IMR-90 (cell line): ENCODE measurements at regions not wholly inside any gene's neighbourhood (a gene's known extent, or its start where the extent isn't known, plus 50 kb on each side); places are given as distances from the start of the nearest gene placed in this dataset.

Experiments used
- ATAC-seq: fragments of 200-7000 bp; cut with Tn5 transposase; 2 replicates; pipeline ENCODE4 v1.9.1; 2020; ENCODE audit warnings: low read depth, mild to moderate bottlenecking, moderate library complexity
- BruUV-seq: library from RNA; stranded (reverse); fragments of 400-500 nt; replicated peaks from 2 replicates; lab custom pipeline; 2021; lab: Mats Ljungman, UMichigan
- CTCF ChIA-PET: fragments of 300-600 bp; formaldehyde crosslinking; extraction: SDS; loops from one replicate; lab custom pipeline; 2021; ENCODE audit warnings: antibody characterized with exemption; lab: Yijun Ruan, JAX
- POLR2A ChIA-PET: fragments of 300-600 bp; sonication (Branson Sonifier 250); formaldehyde crosslinking; loops from one replicate; lab custom pipeline; 2022; ENCODE audit warnings: antibody characterized with exemption; ENCODE audit not compliant: unreplicated experiment; lab: Charles Lee
- DNase-seq: peaks from one replicate; pipeline ENCODE4 v3.0.0; 2013
- H2AFZ ChIP-seq: replicated peaks from 2 replicates; pipeline ENCODE3; 2013; ENCODE audit warnings: low read length, mild to moderate bottlenecking; ENCODE audit not compliant: poor library complexity
- H2AK5ac ChIP-seq: 2 replicates; pipeline ENCODE4 v1.6.1; 2013; ENCODE audit warnings: low read depth, low read length, inconsistent platforms
- H2AK9ac ChIP-seq: replicated peaks from 2 replicates; pipeline ENCODE3; 2013; ENCODE audit warnings: mild to moderate bottlenecking, low read depth, low read length, moderate library complexity; ENCODE audit not compliant: poor library complexity
- H2BK120ac ChIP-seq: 2 replicates; pipeline ENCODE4 v1.6.1; 2013; ENCODE audit warnings: low read depth, low read length, inconsistent platforms
- H2BK15ac ChIP-seq: 3 replicates; pipeline ENCODE4 v1.6.1; 2013; ENCODE audit warnings: low read depth, low read length, inconsistent platforms
- H2BK20ac ChIP-seq: 2 replicates; pipeline ENCODE4 v1.6.1; 2013; ENCODE audit warnings: low read depth, mild to moderate bottlenecking, inconsistent platforms, low read length, moderate library complexity
- H2BK5ac ChIP-seq: 2 replicates; pipeline ENCODE4 v1.6.1; 2013; ENCODE audit warnings: mild to moderate bottlenecking, low read depth, low read length, inconsistent platforms; ENCODE audit not compliant: poor library complexity, severe bottlenecking
- H3K14ac ChIP-seq: replicated peaks from 2 replicates; pipeline ENCODE4 v1.6.1; 2013; ENCODE audit warnings: low read depth, low read length, inconsistent platforms
- H3K18ac ChIP-seq: 2 replicates; pipeline ENCODE4 v1.6.1; 2013; ENCODE audit warnings: low read depth, low read length, control low read depth
- H3K23ac ChIP-seq: 2 replicates; pipeline ENCODE4 v1.6.1; 2013; ENCODE audit warnings: low read depth, low read length, inconsistent platforms
- H3K27ac ChIP-seq: 2 replicates; pipeline ENCODE4 v1.5.1; 2013; ENCODE audit warnings: mild to moderate bottlenecking, control low read depth, low read length; ENCODE audit not compliant: insufficient read depth
- H3K27me3 ChIP-seq: 2 replicates; pipeline ENCODE4 v1.6.1; 2013; ENCODE audit warnings: low read length; ENCODE audit not compliant: control insufficient read depth, insufficient read depth
- H3K36me3 ChIP-seq: 2 replicates; pipeline ENCODE4 v1.6.1; 2013; ENCODE audit warnings: low read length, mixed read lengths; ENCODE audit not compliant: control insufficient read depth, insufficient read depth
- H3K4ac ChIP-seq: 2 replicates; pipeline ENCODE4 v1.6.1; 2013; ENCODE audit warnings: low read depth, low read length, inconsistent platforms
- H3K4me1 ChIP-seq: 2 replicates; pipeline ENCODE4 v1.6.1; 2013; ENCODE audit warnings: low read length, mixed read lengths; ENCODE audit not compliant: control insufficient read depth, insufficient read depth
- H3K4me2 ChIP-seq: 2 replicates; pipeline ENCODE4 v1.6.1; 2013; ENCODE audit warnings: low read depth, mild to moderate bottlenecking, control low read depth, low read length, moderate library complexity
- H3K4me3 ChIP-seq: 2 replicates; pipeline ENCODE4 v1.5.1; 2013; ENCODE audit warnings: low read depth, mild to moderate bottlenecking, control low read depth, low read length, moderate library complexity; ENCODE audit not compliant: insufficient read depth
- H3K56ac ChIP-seq: 2 replicates; pipeline ENCODE4 v1.6.1; 2013; ENCODE audit warnings: low read length, inconsistent platforms; ENCODE audit not compliant: insufficient read depth; ENCODE audit errors: extremely low read depth
- H3K79me1 ChIP-seq, 2 experiments: 2 replicates each; pipeline ENCODE4 v1.6.1; 2013; ENCODE audit warnings: low read length in 2 of 2, inconsistent platforms in 1 of 2, low read depth in 1 of 2
- H3K9ac ChIP-seq: 2 replicates; pipeline ENCODE4 v1.6.1; 2013; ENCODE audit warnings: low read depth, low read length, control low read depth
- H3K9me1 ChIP-seq: 2 replicates; pipeline ENCODE4 v1.6.1; 2013; ENCODE audit warnings: low read length, inconsistent platforms; ENCODE audit not compliant: insufficient read depth
- H3K9me3 ChIP-seq: 2 replicates; pipeline ENCODE4 v1.6.1; 2013; ENCODE audit warnings: low read length; ENCODE audit not compliant: control insufficient read depth, insufficient read depth
- H4K20me1 ChIP-seq: 2 replicates; pipeline ENCODE4 v1.6.1; 2013; ENCODE audit warnings: low read length, inconsistent platforms; ENCODE audit not compliant: insufficient read depth
- H4K5ac ChIP-seq: 2 replicates; pipeline ENCODE4 v1.6.1; 2013; ENCODE audit warnings: mild to moderate bottlenecking, low read depth, low read length, control low read depth
- H4K8ac ChIP-seq, 2 experiments: 2 replicates each; pipeline ENCODE4 v1.6.1; 2013; ENCODE audit warnings: low read depth in 2 of 2, low read length in 2 of 2, control low read depth in 1 of 2, inconsistent platforms in 1 of 2
- H4K91ac ChIP-seq: 2 replicates; pipeline ENCODE4 v1.6.1; 2013; ENCODE audit warnings: low read depth, low read length, inconsistent platforms; ENCODE audit not compliant: insufficient read depth
- BHLHE40 ChIP-seq: fragments of 150-350 bp; IDR thresholded peaks from 2 replicates; pipeline ENCODE4 v1.6.1; 2016; ENCODE audit warnings: mild to moderate bottlenecking, low read depth, low read length
- CEBPB ChIP-seq: IDR thresholded peaks from 2 replicates; pipeline ENCODE4 v1.6.1; 2012; ENCODE audit warnings: low read depth, low read length, improper control_type of control experiment
- CHD1 ChIP-seq: IDR thresholded peaks from 2 replicates; pipeline ENCODE4 v1.6.1; 2012; ENCODE audit warnings: low read depth, low read length, improper control_type of control experiment
- FOS ChIP-seq: fragments of 150-350 bp; IDR thresholded peaks from 2 replicates; pipeline ENCODE4 v1.6.1; 2016; ENCODE audit warnings: low read depth, low read length
- MAFK ChIP-seq: IDR thresholded peaks from 2 replicates; pipeline ENCODE4 v1.6.1; 2012; ENCODE audit warnings: low read depth, low read length, improper control_type of control experiment
- MAZ ChIP-seq: IDR thresholded peaks from 2 replicates; pipeline ENCODE4 v1.6.1; 2012; ENCODE audit warnings: low read depth, mild to moderate bottlenecking, low read length, improper control_type of control experiment, moderate library complexity, borderline replicate concordance
- MXI1 ChIP-seq: IDR thresholded peaks from 2 replicates; pipeline ENCODE4 v1.6.1; 2012; ENCODE audit warnings: low read depth, mild to moderate bottlenecking, low read length, moderate library complexity, borderline replicate concordance
- NFE2L2 ChIP-seq: fragments of 150-350 bp; IDR thresholded peaks from 2 replicates; pipeline ENCODE4 v1.6.1; 2016; ENCODE audit warnings: low read depth, mild to moderate bottlenecking, low read length
- POLR2A ChIP-seq: IDR thresholded peaks from 2 replicates; pipeline ENCODE4 v1.6.1; 2012; ENCODE audit warnings: mild to moderate bottlenecking, low read depth, low read length
- RAD21 ChIP-seq: IDR thresholded peaks from 2 replicates; pipeline ENCODE4 v1.6.1; 2012; ENCODE audit warnings: low read length, improper control_type of control experiment
- RCOR1 ChIP-seq: IDR thresholded peaks from 2 replicates; pipeline ENCODE4 v1.6.1; 2012; ENCODE audit warnings: mild to moderate bottlenecking, low read length, improper control_type of control experiment; ENCODE audit not compliant: insufficient replicate concordance
- RFX5 ChIP-seq: IDR thresholded peaks from 2 replicates; pipeline ENCODE4 v1.8.0; 2012; ENCODE audit warnings: low read depth, mild to moderate bottlenecking, low read length, moderate library complexity
- SMC3 ChIP-seq: fragments of 150-350 bp; IDR thresholded peaks from 2 replicates; pipeline ENCODE4 v1.6.1; 2016; ENCODE audit warnings: low read depth, mild to moderate bottlenecking, antibody characterized with exemption, low read length, moderate library complexity
- WGBS, 2 experiments: methylation state at CpG; one replicate each; pipeline versions ENCODE4 v1.1.5 to v1.1.7; 2013; ENCODE audit warnings: missing lambda C conversion rate in 2 of 2; ENCODE audit not compliant: insufficient read length in 1 of 2; ENCODE audit errors: extremely low coverage in 2 of 2; 5-methylcytosine and 5-hydroxymethylcytosine counted together
- dilution Hi-C: fragments of 300-500 bp; cut with HindIII; formaldehyde crosslinking; loops from one replicate; pipeline ENCODE4 v1.14.3; 2018; ENCODE audit warnings: low sequenced_read_pairs; ENCODE audit not compliant: unreplicated experiment
- in situ Hi-C: fragments of 300-500 bp; cut with MboI; formaldehyde crosslinking; loops from 3 replicates; pipeline ENCODE4 v1.14.3; 2019; ENCODE audit warnings: low sequenced_read_pairs, inconsistent platforms, mixed read lengths
- intact Hi-C: fragments of 100-400 bp; cut with micrococcal nuclease; formaldehyde crosslinking; loops from 2 replicates; pipeline ENCODE4 v1.10.0; 2022
- TF ChIP-seq, protein P1 (sequence below): fragments of 150-350 bp; IDR thresholded peaks from 2 replicates; pipeline ENCODE4 v1.6.1; 2017; ENCODE audit warnings: mild to moderate bottlenecking, antibody characterized with exemption, low read length, low read depth
- TF ChIP-seq, protein P2 (sequence below): fragments of 150-350 bp; IDR thresholded peaks from 2 replicates; pipeline ENCODE4 v1.6.1; 2016; ENCODE audit warnings: low read depth, mild to moderate bottlenecking, low read length, moderate library complexity, borderline replicate concordance
- TF ChIP-seq, protein P3 (sequence below): conservative IDR thresholded peaks from 2 replicates; pipeline ENCODE4 v1.5.1; 2012; ENCODE audit warnings: mild to moderate bottlenecking, low read depth, low read length, improper control_type of control experiment

DNA sequence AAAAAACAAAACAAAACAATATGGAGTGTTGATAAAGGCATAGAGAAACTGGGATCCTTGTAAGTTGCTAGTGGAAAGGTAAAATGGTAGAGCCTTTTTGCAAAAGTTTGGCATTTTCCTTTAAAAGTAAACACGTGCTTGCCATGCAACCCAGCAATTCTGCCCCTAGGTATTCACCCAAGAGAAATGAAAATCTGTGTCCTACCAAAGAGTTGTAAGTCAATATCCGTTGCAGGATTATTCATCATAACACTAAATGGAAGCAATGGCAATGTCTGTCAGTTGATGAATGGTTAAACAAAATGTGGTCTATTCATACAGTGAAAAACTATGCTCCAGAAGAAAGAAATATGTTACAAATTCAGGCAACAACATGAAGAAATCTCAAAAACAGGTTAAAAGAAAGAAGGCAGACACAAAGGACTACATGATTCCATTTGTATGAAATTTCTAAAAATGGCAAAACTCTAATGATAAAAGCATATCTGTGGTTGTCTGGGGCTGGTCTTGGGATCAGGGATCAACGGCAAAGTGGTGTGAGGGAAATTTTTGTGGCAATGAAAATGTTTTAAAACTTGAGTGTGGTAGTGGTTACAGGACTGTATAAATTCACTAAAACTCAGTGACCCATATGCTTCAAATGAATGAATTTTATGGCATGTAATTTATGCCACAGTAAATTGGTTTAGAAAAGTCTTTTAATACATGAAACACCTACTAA lies 229.6 kb downstream of the OPA1 start:
- POLR2A ChIA-PET = no interaction called here
- no TSS peak for BruUV-seq
- peaks cover 30% of the 10 kb centered on the region for H3K27me3 ChIP-seq
- H3K56ac ChIP-seq = no peak overlapping the region
- H3K23ac ChIP-seq = no peak overlapping the region
- no peak overlapping the region for H3K27ac ChIP-seq
- no peak overlapping the region for H2AFZ ChIP-seq
- no peak overlapping the region for H2AK5ac ChIP-seq
- DNase-seq = no peak
- H3K9ac ChIP-seq = no peak overlapping the region
- no peaks in the 10 kb centered on the region for H3K4me1 ChIP-seq
- H4K20me1 ChIP-seq = no peaks in the 10 kb centered on the region
- H2BK20ac ChIP-seq = no peak overlapping the region
- no peak overlapping the region for H3K4ac ChIP-seq
- H3K4me2 ChIP-seq = no peak overlapping the region
- H3K4me3 ChIP-seq = no peak overlapping the region
- H4K8ac ChIP-seq = no peak overlapping the region
- intact Hi-C loops (no loop called here), dilution Hi-C loops (no loop called here), in situ Hi-C loops (no loop called here)
- no peaks in the 10 kb centered on the region for H3K9me3 ChIP-seq
- WGBS, 2 experiments = no CpG with 5 or more reads among the region's 3 CpGs
- H2AK9ac ChIP-seq = no peak overlapping the region
- no peak overlapping the region for H2BK120ac ChIP-seq
- ATAC-seq = no peak
- no peak overlapping the region for H4K5ac ChIP-seq
- TF ChIP-seq RAD21 (no peak), CEBPB (no peak), FOS (no peak), NFE2L2 (no peak), CHD1 (no peak), SMC3 (no peak), RCOR1 (no peak), MAFK (no peak), MXI1 (no peak), BHLHE40 (no peak), RFX5 (no peak), POLR2A (no peak), MAZ (no peak)
- TF ChIP-seq, protein P1, sequence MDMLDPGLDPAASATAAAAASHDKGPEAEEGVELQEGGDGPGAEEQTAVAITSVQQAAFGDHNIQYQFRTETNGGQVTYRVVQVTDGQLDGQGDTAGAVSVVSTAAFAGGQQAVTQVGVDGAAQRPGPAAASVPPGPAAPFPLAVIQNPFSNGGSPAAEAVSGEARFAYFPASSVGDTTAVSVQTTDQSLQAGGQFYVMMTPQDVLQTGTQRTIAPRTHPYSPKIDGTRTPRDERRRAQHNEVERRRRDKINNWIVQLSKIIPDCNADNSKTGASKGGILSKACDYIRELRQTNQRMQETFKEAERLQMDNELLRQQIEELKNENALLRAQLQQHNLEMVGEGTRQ = no peak
- TF ChIP-seq, protein P2, sequence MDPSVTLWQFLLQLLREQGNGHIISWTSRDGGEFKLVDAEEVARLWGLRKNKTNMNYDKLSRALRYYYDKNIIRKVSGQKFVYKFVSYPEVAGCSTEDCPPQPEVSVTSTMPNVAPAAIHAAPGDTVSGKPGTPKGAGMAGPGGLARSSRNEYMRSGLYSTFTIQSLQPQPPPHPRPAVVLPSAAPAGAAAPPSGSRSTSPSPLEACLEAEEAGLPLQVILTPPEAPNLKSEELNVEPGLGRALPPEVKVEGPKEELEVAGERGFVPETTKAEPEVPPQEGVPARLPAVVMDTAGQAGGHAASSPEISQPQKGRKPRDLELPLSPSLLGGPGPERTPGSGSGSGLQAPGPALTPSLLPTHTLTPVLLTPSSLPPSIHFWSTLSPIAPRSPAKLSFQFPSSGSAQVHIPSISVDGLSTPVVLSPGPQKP = no peak
- TF ChIP-seq, protein P3, sequence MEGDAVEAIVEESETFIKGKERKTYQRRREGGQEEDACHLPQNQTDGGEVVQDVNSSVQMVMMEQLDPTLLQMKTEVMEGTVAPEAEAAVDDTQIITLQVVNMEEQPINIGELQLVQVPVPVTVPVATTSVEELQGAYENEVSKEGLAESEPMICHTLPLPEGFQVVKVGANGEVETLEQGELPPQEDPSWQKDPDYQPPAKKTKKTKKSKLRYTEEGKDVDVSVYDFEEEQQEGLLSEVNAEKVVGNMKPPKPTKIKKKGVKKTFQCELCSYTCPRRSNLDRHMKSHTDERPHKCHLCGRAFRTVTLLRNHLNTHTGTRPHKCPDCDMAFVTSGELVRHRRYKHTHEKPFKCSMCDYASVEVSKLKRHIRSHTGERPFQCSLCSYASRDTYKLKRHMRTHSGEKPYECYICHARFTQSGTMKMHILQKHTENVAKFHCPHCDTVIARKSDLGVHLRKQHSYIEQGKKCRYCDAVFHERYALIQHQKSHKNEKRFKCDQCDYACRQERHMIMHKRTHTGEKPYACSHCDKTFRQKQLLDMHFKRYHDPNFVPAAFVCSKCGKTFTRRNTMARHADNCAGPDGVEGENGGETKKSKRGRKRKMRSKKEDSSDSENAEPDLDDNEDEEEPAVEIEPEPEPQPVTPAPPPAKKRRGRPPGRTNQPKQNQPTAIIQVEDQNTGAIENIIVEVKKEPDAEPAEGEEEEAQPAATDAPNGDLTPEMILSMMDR = no peak
- H2BK5ac ChIP-seq = no peak overlapping the region
- H3K18ac ChIP-seq = no peak overlapping the region
- H3K14ac ChIP-seq = no peak overlapping the region
- no peaks in the 10 kb centered on the region for H3K36me3 ChIP-seq
- no peak overlapping the region for H4K91ac ChIP-seq
- no peak overlapping the region for H2BK15ac ChIP-seq
- H3K79me1 ChIP-seq = no peaks in the 10 kb centered on the region
- no peaks in the 10 kb centered on the region for H3K9me1 ChIP-seq
- CTCF ChIA-PET = interaction anchor here (0.6 to 1.1 kb wide), 2 partner anchors 43 to 1098 kb away, joined by 3 read pairs; no protein-coding TSS in a partner anchor
